Effector CD8-positive, alpha-beta T cell (primary cell): ENCODE measurements at regions not wholly inside any gene's neighbourhood (a gene's known extent, or its start where the extent isn't known, plus 50 kb on each side); places are given as distances from the start of the nearest gene placed in this dataset.

ENCODE experiments used
- DNase-seq: peaks from one replicate; lab custom pipeline; 2025; lab: John Stamatoyannopoulos, UW

GRCh38 chrX:42519666-42520231 lies 258.2 kb downstream of the PPP1R2C start:
- DNase-seq, result no peak

GRCh38 chrX:42515939-42516338 lies 262.0 kb downstream of the PPP1R2C start:
- no peak for DNase-seq

DNA sequence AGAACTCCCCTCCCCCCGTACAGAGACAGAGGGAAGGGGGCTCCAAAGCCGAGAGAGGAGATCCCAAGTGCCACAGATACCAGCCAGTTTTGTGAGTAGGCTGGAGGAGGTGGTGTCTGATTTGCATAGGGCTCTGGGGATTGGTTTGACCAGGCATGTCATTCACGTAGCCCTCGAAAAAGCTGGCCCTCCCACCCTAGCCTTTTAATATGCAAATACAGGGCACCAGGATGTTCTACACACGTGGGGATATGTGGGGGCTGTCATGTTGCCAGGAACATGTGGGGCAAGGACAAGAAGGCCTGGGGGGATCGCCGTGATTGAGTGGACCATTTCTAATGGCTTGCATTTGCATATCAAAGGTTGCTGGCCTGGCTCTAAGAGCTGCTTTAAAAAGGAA lies 272.9 kb downstream of the PPP1R2C start:
- no peak for DNase-seq

- no peak for DNase-seq
These were observed 278.3 kb downstream of the PPP1R2C start for GRCh38 chrX:42499620-42500019.

DNA sequence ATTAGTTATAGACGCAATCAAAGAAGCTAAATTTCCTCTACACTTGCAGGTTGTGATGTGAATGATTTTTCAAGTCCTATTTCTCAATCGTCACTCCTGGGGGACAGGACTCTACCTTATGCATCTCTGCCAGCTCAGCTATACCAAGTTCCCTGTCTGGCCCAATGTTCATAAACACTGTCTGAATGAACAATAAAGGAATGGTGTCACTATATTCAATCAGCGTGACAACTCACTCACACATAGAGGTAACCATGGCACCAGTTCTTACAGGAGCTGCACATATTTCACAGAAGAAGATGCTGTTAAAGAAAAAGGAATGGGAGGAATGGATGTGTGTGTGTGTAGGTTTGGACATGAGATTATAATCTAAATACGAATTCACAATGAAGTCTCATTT lies 280.6 kb downstream of the PPP1R2C start:
- DNase-seq, result no peak

DNA sequence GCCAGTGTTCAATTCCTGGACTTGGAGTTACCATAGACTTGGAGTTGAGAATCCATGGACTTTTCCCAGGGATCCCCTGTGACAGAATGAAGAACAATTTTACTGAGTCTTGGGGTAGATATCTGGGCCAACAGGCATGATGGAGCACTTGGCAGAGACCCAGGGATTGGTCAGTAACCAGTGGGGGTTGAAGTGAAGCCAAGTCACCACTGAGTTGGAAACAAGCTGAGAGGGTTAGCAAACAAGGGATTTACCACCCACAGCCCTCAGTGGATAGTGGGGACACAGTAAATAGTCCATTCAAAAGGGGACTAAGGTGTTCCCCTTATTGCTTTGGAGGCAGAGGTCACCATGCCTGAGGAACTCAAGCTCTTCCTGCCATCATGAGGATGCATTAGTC lies 281.7 kb downstream of the PPP1R2C start:
- DNase-seq, result no peak

- DNase-seq, result no peak
These were observed 282.8 kb downstream of the PPP1R2C start for GRCh38 chrX:42495139-42495538.

GRCh38 chrX:42491137-42491907 lies 286.6 kb downstream of the PPP1R2C start:
- DNase-seq, result no peak

DNA sequence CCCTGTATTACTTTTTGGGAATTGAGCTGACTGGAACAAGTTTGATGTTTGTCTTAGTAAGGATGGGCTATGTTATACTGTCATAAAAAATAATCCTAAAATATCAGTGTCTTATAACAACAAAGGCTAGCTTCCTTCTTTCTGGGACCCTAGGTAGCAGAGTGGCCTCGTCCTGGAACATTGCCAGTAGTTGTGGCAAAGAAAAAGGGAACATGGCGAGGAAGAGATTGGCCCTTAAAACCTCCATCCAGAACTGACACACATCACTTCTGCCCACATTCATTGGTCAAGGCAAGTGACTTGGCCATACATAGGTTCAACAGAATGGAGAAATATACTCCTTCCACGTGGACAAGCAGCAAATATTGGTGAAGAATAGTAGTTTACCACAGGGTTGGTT lies 287.9 kb downstream of the PPP1R2C start:
- no peak for DNase-seq

DNA sequence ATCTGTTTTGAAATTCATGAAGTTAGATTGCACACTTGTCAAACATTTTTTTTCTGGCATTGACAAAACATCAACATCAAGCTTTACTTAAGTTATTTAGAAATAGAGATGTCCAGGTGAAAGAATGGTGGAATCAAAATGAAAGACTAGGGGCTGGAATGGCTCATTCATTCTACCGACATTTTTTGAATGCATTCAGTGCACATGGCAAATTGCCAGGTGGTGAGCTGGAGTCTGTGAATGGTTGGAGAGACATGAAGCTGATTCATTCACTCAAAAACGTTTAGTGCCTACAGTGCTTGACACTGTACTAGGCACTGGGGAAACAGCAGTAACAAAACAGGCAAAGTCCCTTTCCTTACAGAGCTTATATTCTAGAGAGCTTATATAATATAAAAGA lies 292.4 kb downstream of the PPP1R2C start:
- DNase-seq, result no peak

- DNase-seq, result no peak
These were observed 293.7 kb downstream of the PPP1R2C start for GRCh38 chrX:42484233-42484632.

- DNase-seq, result no peak
These were observed 300.6 kb downstream of the PPP1R2C start for GRCh38 chrX:42477396-42477795.

- no peak for DNase-seq
These were observed 305.2 kb downstream of the PPP1R2C start for GRCh38 chrX:42472727-42473126.

DNA sequence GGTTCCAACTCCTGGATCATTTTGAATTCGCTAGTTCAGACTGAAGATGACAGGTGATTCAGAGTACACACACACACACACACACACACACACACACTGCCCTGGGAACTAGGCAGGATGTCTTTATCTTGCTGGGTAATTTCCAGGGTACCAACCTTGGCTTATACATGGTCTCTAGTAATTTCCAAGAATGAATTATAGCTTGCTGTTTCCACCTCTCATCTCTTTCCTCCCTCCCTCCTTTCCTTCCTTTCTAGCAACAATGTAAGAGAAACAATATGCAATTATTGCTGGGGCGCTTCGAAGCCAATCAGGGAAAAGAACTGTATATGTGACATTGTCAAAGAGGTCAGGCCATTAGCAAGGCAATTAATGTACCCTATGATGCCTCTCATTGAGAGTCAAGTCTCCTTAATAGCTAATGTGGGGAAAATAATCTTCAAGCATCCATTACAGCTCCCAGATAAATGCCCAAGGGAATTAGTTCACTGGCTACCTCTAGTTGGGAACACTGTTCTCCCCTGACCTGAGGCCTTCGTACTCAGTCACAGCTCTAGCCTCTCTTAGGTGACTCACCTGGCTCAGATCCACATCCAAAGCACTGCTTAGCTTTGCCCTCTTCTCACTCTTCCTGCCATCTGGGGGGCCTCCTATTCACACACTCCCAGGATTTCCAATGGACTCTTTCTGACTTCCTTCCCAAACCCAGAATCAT lies 311.5 kb downstream of the PPP1R2C start:
- DNase-seq, result no peak

DNA sequence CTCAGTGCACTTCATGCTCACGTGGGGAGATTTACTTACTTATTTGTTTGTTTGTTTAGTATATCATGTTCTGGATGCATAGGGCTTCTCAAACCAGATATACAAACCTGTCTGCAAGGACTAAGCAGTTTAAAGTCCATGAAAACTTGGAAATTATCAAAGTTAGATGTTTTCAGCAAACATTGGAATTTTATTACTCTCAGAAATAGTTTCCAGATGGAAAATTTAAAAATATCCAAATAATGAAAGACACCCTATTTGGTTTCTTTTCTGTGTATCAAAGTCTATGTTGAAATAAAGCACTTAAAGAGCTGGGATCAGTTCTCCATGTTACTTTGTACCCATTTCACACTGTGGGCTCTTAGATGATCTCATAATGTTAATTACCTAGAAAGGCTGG lies 312.1 kb downstream of the PPP1R2C start:
- DNase-seq, result no peak

DNA sequence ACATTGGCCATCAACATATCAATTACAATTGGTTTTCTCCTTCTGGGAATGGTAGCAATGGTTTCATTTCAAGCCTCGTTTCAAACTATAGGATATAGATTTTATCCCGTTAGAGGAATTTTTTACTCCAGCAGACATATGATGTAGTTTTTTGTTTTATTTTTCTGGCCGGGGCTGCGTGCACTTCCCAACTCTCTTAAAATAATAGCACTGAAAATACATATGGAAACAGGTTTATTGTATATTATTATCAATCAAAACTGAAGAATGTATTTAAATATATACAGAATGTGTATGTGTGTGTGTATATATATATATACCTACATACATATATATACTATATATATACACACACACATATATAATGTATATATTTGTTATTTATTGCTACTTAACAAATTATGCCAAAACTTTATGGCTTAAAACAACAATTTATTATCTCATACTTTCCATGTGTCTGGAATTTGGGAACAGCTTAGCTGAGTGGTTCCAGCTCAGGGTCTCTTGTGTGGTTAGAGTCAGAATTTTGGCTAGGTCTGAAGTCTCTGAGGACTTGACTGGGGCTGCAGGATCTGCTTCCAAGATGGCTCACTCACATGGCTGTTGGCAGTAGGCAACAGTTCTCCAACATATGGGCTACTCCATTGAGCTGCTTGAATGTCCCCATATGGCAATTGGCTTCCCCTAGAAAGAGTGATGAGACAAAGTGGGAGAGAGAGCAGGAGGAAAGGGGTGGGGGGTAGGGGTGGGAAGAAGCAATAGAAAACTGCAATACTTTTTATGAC lies 314.1 kb downstream of the PPP1R2C start:
- DNase-seq, result no peak

GRCh38 chrX:42462917-42463316 lies 315.0 kb downstream of the PPP1R2C start:
- DNase-seq, result no peak

DNA sequence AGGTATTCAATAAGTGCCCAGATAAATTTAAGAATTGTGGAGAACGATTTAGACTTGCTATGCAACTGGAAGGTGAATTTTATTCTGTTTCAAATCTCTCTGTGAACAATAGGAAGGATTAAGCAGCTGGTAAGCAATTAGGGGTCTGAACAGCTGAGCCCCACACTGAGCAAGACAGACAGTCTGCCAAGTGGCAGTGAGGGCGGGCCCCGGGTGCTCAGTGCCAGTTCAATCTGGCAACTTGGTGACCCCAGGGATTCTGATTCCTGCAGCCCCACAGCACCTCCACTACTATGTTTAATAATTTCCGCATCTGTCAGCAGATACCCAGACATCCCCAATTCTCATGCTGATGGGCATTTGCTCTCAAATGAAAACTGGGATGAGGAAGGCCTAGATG lies 317.3 kb downstream of the PPP1R2C start:
- no peak for DNase-seq

GRCh38 chrX:42459735-42460134 lies 318.2 kb downstream of the PPP1R2C start:
- DNase-seq, result no peak

DNA sequence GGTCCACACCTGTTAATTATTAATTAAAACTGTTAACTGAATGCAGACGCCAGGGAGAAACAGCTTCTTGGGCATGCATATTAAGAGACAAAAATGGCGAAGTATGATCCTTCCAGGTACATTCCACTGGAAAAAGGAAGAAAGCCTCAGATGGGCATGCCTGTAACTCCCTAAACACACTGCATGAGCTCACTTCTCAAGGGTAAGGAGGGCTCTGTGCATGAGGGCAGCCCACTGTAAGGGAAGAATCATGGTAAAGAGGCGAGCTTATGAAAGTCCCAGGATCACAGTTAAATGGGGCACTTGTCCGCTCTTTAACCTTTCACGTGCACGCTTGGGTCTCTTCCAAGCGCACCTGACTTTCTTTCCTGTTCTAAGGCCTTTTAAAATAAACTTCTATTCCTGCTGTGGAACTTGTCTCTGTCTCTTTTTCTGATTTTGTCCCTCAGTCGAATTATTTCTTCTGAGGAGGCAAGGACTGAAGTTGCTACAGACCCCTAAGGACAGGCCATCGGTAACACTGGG lies 321.7 kb downstream of the PPP1R2C start:
- DNase-seq, result no peak

GRCh38 chrX:42450228-42450627 lies 327.7 kb downstream of the PPP1R2C start:
- no peak for DNase-seq

- DNase-seq, result no peak
These were observed 334.7 kb downstream of the PPP1R2C start for GRCh38 chrX:42443267-42443666.
